Neural crest cell (in vitro differentiated cells): ENCODE measurements at regions not wholly inside any gene's neighbourhood (a gene's known extent, or its start where the extent isn't known, plus 50 kb on each side); places are given as distances from the start of the nearest gene placed in this dataset.

Source experiments
- DNase-seq: peaks from one replicate; pipeline ENCODE4 v3.0.0; 2021; ENCODE audit warnings: low read depth, mixed read lengths, low spot score
- H3K27ac Mint-ChIP-seq: one replicate; pipeline ENCODE4 v1.8.0; 2021; ENCODE audit warnings: mild to moderate bottlenecking, mixed read lengths; ENCODE audit not compliant: unreplicated experiment
- H3K27me3 Mint-ChIP-seq: 2 replicates; pipeline ENCODE4 v1.8.0; 2021; ENCODE audit warnings: low read depth, mild to moderate bottlenecking, mixed read lengths
- H3K36me3 Mint-ChIP-seq: 2 replicates; pipeline ENCODE4 v1.8.0; 2021; ENCODE audit warnings: low read depth, mild to moderate bottlenecking, mixed read lengths
- H3K4me1 Mint-ChIP-seq: 2 replicates; pipeline ENCODE4 v1.8.0; 2021; ENCODE audit warnings: mixed read lengths
- H3K4me3 Mint-ChIP-seq: one replicate; pipeline ENCODE4 v1.8.0; 2021; ENCODE audit warnings: mild to moderate bottlenecking, mixed read lengths
- H3K9me3 Mint-ChIP-seq: 2 replicates; pipeline ENCODE4 v1.8.0; 2021; ENCODE audit warnings: mixed read lengths
- TF ChIP-seq, protein P1 (sequence below): fragments of 200-600 bp; sonication (generic); conservative IDR thresholded peaks from 2 replicates; pipeline ENCODE4 v1.5.0; 2021; ENCODE audit warnings: antibody characterized with exemption, mild to moderate bottlenecking

DNA sequence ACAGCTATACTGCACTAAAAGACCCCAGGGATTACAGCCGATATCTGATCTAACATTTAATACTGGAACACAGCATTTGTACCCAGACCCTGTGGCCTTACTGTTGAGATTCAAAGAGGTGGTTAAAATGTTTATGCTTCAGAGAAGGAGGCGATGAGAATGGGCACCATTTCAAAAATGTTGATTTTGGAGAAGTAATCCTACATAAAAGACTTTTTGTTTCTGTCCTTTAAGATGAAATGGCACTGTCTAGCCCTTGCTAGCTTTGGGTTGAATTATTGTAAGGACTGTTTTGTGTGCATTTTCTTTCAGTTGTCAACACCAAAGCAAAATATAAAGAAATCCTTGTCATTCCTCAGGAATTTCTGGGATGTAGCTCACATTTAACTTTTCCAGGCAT lies 288.5 kb upstream of the ANKH start:
- H3K4me1 Mint-ChIP-seq, result peaks cover 16% of the 10 kb centered on the region
- no peaks in the 10 kb centered on the region for H3K27me3 Mint-ChIP-seq
- no peak overlapping the region for H3K4me3 Mint-ChIP-seq
- DNase-seq, result no peak
- H3K9me3 Mint-ChIP-seq, result peaks cover 3% of the 10 kb centered on the region
- TF ChIP-seq, protein P1, sequence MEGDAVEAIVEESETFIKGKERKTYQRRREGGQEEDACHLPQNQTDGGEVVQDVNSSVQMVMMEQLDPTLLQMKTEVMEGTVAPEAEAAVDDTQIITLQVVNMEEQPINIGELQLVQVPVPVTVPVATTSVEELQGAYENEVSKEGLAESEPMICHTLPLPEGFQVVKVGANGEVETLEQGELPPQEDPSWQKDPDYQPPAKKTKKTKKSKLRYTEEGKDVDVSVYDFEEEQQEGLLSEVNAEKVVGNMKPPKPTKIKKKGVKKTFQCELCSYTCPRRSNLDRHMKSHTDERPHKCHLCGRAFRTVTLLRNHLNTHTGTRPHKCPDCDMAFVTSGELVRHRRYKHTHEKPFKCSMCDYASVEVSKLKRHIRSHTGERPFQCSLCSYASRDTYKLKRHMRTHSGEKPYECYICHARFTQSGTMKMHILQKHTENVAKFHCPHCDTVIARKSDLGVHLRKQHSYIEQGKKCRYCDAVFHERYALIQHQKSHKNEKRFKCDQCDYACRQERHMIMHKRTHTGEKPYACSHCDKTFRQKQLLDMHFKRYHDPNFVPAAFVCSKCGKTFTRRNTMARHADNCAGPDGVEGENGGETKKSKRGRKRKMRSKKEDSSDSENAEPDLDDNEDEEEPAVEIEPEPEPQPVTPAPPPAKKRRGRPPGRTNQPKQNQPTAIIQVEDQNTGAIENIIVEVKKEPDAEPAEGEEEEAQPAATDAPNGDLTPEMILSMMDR, result no peak
- no peaks in the 10 kb centered on the region for H3K36me3 Mint-ChIP-seq
- H3K27ac Mint-ChIP-seq, result no peak overlapping the region

DNA sequence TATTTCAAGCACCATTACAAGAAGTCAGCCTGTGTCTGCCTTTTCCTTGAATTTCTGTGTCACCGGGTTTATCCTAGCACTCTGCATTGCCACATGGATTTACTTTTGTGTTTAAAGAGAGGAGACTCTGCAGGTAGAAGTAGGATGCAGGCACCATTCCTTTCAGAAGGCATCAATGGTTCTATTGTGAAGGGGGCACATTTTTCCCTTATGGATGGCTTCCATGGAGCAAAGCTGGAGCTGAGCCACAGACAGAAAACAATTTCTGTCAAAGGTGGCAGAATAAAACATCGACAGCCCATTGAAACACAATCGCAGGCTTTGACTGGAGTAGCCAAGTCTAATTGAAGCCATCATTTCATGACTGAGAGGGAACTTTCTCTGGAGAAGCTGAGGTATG lies 288.0 kb upstream of the ANKH start:
- no peaks in the 10 kb centered on the region for H3K9me3 Mint-ChIP-seq
- no peak overlapping the region for H3K27ac Mint-ChIP-seq
- H3K36me3 Mint-ChIP-seq, result no peaks in the 10 kb centered on the region
- H3K4me1 Mint-ChIP-seq, result peaks cover 16% of the 10 kb centered on the region
- TF ChIP-seq, protein P1, result no peak
- no peak for DNase-seq
- H3K4me3 Mint-ChIP-seq, result no peak overlapping the region
- no peaks in the 10 kb centered on the region for H3K27me3 Mint-ChIP-seq

DNA sequence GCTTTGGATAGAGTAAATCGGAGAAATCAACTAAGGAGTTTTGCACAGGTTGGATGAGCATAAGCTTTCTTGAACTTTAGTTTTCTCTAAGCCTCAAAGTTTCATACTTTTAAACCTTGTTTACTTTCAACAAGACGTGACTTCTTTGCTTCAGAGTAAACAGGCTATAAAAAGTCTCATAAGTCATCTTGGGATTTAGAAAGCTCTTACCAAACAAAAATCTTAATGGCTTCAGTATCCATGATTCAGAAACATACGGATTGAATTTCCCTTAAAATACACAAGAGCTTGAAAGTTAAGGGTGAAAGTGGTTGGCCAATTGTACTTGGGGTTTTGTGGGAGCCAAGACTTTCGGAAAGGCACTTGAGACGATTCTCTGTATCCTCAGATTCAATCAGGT lies 270.9 kb upstream of the ANKH start:
- Mint-ChIP-seq H3K9me3 (no peaks in the 10 kb centered on the region), H3K4me1 (no peaks in the 10 kb centered on the region), H3K4me3 (no peak overlapping the region), H3K36me3 (no peaks in the 10 kb centered on the region), H3K27ac (no peak overlapping the region), H3K27me3 (peaks cover 8% of the 10 kb centered on the region)
- no peak for DNase-seq
- TF ChIP-seq, protein P1, result no peak

DNA sequence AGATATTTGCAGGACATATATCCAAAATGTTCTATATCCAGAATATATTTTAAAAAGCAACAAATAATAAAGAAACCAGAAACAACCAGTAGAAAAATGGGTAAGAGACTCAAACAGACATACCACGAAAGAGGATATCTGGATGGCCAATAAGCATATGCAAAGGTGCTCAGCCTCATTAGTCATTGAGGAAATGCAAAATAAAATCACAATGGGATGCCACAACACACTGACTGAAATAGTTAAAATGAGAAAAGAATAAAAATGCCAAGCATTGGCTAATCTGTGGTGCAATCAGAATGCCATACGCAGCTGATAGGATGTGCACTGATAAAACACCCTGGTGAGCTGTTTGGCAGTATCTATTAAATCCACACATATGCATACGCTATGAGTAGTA lies 265.8 kb upstream of the ANKH start:
- Mint-ChIP-seq H3K9me3 (no peaks in the 10 kb centered on the region), H3K27ac (no peak overlapping the region), H3K36me3 (no peaks in the 10 kb centered on the region), H3K4me3 (no peak overlapping the region), H3K27me3 (peaks cover 11% of the 10 kb centered on the region), H3K4me1 (no peaks in the 10 kb centered on the region)
- no peak for DNase-seq
- TF ChIP-seq, protein P1, result no peak

DNA sequence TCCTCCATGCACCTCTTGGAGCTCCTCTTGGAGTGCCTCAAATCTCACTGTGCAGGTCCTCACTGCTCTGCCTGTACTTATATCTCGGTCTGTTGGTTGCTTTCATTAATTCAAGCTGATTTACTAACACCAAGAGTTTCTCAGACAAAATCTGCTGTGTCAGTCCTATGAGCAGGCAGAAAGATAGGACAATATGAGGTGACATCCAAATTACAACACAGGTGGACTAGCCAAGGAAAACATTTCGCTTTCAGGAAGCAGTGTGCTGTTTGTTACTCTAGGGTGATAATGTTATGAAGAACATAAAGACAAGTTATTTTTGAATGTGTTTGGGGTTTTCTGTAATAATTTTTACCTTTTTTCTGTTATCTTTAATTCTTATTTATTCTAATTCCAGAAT lies 264.1 kb upstream of the ANKH start:
- no peak for DNase-seq
- Mint-ChIP-seq H3K27ac (no peak overlapping the region), H3K9me3 (no peaks in the 10 kb centered on the region), H3K36me3 (no peaks in the 10 kb centered on the region), H3K4me1 (no peaks in the 10 kb centered on the region), H3K4me3 (no peak overlapping the region), H3K27me3 (peaks cover 11% of the 10 kb centered on the region)
- TF ChIP-seq, protein P1, result no peak

DNA sequence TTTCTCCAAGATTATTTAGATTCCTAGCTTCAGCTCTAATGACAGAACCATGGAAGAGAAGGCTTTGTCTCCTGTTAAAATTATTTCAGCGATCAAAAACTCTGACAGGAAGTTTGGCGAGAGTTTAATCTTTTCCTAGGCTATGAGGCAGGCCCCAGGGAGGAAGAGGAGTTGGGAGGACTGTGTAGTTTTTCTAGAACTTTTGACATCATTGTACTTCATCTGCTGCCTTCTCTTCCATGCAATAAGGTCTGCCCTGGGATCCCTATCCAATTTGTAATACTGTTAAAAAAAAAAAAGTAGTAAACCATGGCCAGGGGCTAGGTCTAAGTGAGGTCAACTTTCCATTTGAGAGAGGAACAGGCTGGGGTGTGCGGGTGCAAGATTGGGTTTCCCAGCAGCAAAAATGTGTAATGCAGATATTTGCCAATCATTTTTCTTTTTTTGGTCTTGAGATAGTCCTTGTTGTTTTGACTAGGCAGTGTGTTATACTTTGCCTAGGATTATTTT lies 261.9 kb upstream of the ANKH start:
- no peaks in the 10 kb centered on the region for H3K4me1 Mint-ChIP-seq
- H3K27ac Mint-ChIP-seq, result no peak overlapping the region
- no peak overlapping the region for H3K4me3 Mint-ChIP-seq
- TF ChIP-seq, protein P1, result no peak
- H3K27me3 Mint-ChIP-seq, result peaks cover 3% of the 10 kb centered on the region
- no peaks in the 10 kb centered on the region for H3K36me3 Mint-ChIP-seq
- DNase-seq, result no peak
- H3K9me3 Mint-ChIP-seq, result peaks cover 8% of the 10 kb centered on the region
